Right ventricle myocardium inferior (tissue), 1 donor: ENCODE measurements at regions not wholly inside any gene's neighbourhood (a gene's known extent, or its start where the extent isn't known, plus 50 kb on each side); places are given as distances from the start of the nearest gene placed in this dataset.

Experiments
- ATAC-seq: fragments of 200-7000 bp; cut with Tn5 transposase; one replicate; pipeline ENCODE4 v1.9.1; 2020; ENCODE audit warnings: mild to moderate bottlenecking, moderate library complexity
- DNase-seq: peaks from one replicate; pipeline ENCODE4 v3.0.0; 2021; ENCODE audit errors: missing footprints
- intact Hi-C: fragments of 100-400 bp; cut with DNase I; formaldehyde crosslinking; loops from one replicate; pipeline ENCODE4 v1.11.0; 2022
- donor health status: DM: no; HTN: yes; CAD: no; lungs with severe emphysema.

DNA sequence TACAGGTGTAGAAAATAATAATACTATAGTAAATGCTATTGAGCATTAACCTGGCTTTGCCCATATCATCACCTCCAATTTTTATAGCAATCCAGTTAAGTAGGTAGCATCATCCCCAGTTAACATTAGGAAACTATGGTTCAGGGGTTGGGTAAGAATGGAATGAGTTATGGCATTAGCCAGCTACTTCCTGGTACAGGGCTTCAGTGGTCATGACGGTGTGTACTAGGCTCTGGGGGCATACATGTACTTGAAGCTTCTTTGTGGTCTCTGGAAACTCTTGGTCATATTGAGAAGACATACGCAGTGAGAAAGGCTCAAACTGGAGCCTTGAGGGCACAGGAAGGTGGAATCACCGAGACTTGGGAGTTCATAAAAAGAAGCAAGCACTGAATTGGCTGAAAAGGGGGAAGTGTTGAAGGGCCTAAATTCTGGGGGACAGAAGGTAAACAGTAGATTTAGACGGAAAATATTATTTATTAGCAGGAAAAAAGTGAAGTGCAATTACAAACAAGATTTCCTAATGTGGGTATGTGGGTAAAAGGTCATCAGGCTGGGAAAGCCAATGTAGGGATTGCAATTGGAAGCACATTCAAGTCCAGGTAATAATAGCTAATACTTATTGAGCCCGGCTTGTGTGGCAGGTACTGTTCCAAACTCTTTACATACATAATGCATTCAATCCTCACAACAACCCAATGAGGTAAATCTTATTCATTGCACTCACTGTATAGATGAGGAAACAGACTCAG, 114.2 kb upstream of the ATP1A1 start:
- ATAC-seq (no peak), DNase-seq (no peak)
- intact Hi-C loops, result no loop called here

GRCh38 chr1:116259663-116260062, 113.4 kb upstream of the ATP1A1 start:
- intact Hi-C loops, result no loop called here
- DNase-seq, result no peak
- no peak for ATAC-seq

GRCh38 chr1:116260115-116260514, 112.9 kb upstream of the ATP1A1 start:
- intact Hi-C loops, result no loop called here
- DNase-seq, result no peak
- ATAC-seq, result no peak

DNA sequence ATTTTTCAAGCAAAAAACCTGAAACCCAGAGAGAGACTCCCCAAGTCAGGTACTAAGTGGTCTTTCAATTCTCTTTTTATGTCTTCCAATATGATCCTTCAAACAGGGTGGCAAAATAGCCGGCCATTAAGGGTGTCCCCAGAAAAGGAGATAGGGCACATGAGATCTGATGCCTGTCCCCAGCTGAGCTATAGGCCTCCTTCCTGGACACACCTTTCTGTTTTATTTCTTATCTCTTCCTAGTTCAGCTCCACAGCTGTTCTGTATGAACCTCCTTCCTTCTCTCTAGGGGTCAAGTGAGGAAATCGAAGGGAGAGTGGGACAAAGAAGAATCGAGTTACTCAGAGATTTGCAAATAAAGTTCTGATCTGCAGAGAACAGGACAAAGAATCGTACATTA, 112.4 kb upstream of the ATP1A1 start:
- ATAC-seq (no peak), DNase-seq (no peak)
- intact Hi-C loops, result no loop called here

GRCh38 chr1:116261227-116261626, 111.8 kb upstream of the ATP1A1 start:
- intact Hi-C loops, result no loop called here
- no peak for DNase-seq
- ATAC-seq, result peak; percentile 37

- ATAC-seq (no peak), DNase-seq (no peak)
- intact Hi-C loops, result no loop called here
Observed at GRCh38 chr1:116262207-116262994, 110.6 kb upstream of the ATP1A1 start.

- DNase-seq (no peak), ATAC-seq (no peak)
- intact Hi-C loops, result no loop called here
Observed at GRCh38 chr1:116262995-116263385, 110.1 kb upstream of the ATP1A1 start.

DNA sequence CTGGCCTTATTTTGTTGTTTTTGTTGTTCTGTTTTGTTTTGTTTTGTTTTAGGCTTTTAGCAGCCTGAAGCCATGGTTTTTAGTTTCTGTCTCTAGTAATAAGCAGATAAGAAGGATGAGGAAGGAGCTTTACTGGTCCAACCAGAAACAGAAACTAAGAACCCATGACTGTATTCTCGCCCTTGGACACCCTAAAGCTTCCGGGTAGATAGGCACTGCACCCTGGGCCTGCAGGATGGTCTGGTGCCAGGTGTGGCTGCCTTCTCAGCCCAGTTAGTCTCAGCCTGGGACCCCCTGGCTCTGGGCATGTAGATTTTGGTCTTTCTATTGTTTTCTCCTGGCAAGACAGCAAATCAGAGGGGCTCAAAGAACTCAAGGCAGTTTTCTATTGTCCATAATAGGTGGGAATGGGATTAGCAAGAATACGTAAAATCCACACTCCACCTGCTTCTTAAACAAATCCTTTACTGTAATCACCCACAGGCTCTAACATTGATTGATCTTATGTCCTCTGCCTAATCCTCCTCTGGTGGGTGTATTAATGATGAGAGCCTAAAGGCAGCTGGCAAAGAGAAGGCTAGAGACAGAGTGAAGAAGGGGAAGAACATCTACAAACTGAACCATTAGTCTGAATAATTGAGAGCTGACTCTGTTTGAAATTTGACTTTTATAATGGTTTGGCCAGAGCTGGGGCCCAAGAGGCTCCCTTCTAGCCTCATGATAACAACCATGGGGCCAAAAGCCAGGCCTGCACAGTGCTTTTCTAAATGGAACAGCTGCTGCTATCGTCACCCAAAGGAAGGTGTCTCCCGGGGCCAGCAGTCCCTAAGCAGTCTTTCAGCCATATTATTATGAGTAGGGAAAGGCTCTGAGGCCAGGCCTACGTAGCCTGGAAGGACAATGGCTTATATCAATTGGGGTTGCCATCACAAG, 106.8 kb upstream of the ATP1A1 start:
- ATAC-seq, result no peak
- intact Hi-C loops, result no loop called here
- DNase-seq, result no peak

DNA sequence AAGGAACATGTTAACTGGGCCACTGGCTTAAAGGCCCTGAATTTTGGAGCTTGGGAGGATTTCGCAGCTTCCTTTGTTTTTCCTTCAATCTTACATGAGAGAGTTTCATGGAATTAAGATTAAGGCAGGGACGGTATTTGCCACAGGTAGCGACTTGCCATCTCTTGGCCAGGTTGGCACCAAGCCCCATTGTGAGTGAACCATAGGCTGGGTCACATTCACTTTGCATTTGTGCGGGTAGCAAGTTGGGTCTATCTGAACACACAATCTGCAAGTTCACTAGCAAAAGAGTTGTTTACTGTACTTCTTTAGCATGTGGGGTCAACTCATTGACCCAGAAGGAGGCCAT, 106.2 kb upstream of the ATP1A1 start:
- no peak for ATAC-seq
- intact Hi-C loops, result no loop called here
- no peak for DNase-seq

GRCh38 chr1:116268211-116268610, 104.8 kb upstream of the ATP1A1 start:
- no peak for ATAC-seq
- DNase-seq, result no peak
- intact Hi-C loops, result no loop called here

DNA sequence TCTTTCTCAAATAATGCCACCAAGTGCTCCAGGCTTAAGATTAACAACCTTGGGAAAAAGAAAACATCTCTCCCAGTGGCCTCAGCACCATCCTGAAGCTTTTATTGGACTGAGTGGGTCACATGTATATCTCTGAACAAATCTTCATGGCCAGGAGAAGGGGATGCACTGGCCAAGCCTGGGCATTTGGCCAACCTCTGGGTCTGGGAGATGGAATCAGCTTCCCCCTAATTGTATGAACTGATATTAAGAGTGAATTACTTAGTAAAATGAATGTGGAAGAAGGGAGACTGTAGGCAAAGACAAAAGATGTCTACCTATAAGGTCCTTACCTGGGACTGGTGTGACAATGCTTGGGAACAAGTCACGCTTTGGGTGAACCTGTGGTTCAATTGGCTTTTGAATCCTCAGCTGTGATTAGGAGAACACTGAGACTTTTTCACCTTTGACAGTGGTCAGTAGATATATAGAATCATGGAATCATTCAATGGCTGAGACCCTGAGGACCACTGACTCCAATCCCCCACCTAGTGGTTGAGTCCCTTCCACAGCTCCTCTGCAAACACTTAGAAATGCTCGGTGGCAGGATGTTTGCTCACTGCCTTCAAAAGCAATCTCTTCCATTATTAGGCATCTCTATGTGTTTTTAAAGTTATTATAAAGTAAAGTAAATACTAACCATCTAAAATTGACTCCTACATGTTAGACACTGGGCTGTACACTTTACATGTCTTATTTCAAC, 102.6 kb upstream of the ATP1A1 start:
- ATAC-seq (no peak), DNase-seq (no peak)
- intact Hi-C loops, result no loop called here

DNA sequence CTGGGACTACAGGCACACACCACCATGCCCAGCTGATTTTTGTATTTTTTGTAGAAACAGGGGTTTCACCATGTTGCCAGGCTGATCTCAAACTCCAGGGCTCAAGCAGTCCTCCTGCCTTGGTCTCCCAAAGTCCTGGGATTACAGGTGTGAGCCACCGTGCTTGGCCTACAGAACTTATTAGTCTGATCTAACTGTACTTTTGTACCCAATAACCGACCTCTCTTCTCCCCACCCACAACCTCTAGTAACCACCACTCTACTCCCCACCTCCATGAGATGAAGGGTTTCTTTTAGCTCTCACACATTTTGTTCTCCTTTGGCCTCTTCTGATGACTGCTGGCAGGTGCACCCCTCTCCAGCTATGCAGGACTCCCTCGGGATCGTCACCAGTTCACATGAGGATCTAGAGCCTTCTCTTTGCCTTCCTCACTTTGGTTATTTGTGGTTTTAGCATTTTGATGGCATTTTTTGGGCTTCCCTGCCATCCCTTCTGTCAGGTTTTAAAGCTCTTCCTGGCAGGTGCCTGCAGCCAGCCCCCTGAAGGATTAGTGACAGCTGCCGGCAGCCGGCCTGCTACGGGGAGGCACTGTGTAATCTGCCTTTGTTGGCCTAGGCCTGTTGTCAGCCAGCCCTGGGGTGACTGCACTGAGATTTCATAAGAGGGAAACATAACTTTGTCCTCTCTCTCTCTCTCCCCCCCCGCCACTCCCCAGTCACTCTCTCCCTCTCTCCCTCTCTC, 99.8 kb upstream of the ATP1A1 start:
- DNase-seq (peak; percentile 78), ATAC-seq (peak; percentile 96)
- intact Hi-C loops, result no loop called here

DNA sequence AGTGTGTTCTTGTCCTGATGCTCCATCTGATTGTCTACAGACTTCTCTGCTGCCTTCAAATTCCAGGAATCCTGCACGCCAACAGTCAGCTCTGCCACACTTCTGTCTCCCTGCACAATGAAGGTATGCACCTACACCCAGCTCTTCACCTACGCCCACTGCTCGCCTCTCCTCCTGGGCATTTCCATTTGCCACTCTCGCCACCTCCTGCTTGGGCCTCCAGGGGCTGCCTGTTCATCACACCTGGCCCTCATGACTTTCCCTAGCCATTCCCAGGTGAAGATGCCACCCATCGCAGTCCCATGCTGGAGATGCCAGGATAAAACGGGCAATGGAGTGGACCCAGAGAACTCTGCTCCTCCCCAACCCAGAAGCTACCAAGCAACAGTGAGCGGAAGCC, 96.5 kb upstream of the ATP1A1 start:
- DNase-seq (no peak), ATAC-seq (no peak)
- intact Hi-C loops, result loop anchor here (5.0 kb wide), 1 partner anchor 39 kb away; no protein-coding TSS in a partner anchor

DNA sequence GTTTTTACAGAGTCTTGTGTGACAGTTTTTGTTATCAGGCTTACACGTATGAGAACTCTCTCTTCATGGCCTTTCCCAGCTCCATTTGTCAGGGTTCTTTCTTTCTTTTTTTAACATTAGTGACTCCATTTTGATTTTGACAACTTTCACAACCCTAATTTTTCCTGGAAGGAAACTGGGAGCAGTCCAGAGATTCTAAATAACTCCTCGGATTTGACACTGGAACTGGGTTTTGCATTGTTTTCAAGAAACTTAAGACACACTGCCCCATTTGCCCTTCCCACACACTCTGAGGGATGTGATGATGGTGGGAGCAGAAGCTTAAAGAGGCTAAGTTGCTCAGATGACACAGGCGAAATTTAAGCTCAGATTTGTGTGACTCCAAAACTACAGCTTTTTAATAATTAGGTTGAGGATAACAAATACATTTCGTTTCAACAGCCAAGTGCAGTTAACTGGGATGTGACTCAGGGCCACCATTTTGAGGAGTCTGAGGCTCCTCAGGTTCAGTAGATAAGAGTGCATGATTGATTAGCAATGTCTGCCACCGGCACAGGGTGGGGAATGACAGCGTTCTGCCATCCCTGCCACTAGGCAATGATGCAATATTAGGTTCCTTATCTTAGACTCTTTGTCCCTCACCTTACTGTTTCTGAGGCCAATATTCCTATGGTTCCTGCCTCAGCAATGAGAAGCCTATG, 95.1 kb upstream of the ATP1A1 start:
- no peak for ATAC-seq
- DNase-seq, result no peak
- intact Hi-C loops, result loop anchor here (5.0 kb wide), 1 partner anchor 41 kb away; no protein-coding TSS in a partner anchor

DNA sequence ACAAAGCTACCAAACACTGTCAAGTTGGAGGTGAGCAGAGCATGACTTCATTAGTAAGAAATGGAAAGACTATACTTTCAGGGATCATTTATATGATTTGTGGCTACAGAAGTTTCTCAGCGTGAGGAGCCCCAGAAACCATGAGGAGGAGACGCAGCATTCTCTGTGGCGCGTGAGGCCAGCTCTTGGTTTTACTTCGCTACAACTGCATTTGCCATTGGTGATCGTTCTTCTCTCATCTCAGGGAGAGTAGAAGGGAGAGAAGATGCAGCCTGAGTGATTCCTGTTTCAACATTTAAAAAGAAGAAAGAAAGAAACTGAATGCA, 94.5 kb upstream of the ATP1A1 start:
- ATAC-seq, result no peak
- intact Hi-C loops, result loop anchor here (5.0 kb wide), 1 partner anchor 41 kb away; no protein-coding TSS in a partner anchor
- DNase-seq, result no peak

DNA sequence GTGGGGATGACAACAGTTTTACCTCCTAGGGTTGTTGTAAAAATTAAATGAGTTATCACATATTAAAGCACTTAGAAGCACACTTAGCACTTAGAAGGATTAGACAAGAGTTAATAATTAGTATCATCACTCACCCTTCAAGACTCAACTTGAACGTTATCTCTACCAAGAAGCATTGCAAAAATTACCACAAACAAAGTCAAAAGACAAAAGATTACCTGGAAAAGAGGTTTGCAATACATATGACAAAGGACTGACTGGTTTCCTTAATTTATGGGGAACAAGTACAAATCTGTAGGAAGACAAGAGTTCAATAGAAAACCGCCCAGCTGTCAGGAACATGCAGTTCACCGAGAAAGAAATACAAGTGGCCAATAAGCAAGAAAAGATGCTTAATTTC, 93.3 kb upstream of the ATP1A1 start:
- ATAC-seq (no peak), DNase-seq (no peak)
- intact Hi-C loops, result loop anchor here (5.0 kb wide), 1 partner anchor 42 kb away; no protein-coding TSS in a partner anchor

DNA sequence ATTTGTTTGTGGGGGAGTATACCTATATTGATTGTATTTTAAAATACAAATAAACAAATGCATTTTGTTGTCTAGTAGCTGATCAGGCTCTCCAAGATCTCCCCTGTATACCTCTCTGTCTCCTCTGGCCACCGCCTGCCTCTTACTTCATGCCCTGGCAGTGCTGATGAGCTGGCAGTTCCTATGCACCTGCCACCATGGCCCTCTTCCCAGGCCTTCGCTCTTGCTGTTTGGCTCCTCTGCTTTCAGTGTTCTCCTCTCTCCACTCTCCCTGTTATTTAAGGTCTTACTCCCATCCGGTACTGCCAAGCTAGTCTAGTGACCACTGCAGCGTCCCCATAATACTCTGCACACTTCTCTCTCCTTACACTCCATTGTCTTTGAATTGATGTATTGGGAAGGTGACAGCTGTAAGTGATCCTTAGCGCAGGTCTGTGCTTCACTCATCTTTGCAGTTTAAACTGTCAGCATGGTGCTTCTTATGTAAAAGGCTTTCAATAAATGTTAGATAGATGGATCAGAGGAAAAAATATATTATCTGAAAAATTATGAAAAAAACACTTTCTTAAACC, 88.1 kb upstream of the ATP1A1 start:
- intact Hi-C loops, result no loop called here
- DNase-seq (no peak), ATAC-seq (peak; percentile 94)
